Upper lobe of left lung (tissue), 6 donors: ENCODE measurements at regions not wholly inside any gene's neighbourhood (a gene's known extent, or its start where the extent isn't known, plus 50 kb on each side); places are given as distances from the start of the nearest gene placed in this dataset.

ENCODE experiments used
- ATAC-seq, 2 donors: fragments of 200-7000 bp; cut with Tn5 transposase; one replicate each; pipeline ENCODE4 v1.9.1; 2022; ENCODE audit warnings: mild to moderate bottlenecking in 2 of 2, moderate library complexity in 2 of 2; ENCODE audit not compliant: low FRiP score in 2 of 2
- DNase-seq, 2 donors: peaks; one replicate each; pipeline ENCODE4 v3.0.0-alpha.2; 2019 to 2020
- H3K27ac ChIP-seq, 4 donors: fragments of 200-600 bp; sonication (generic); one replicate each; pipeline ENCODE4 v1.5.1; 2016 to 2019
- H3K27me3 ChIP-seq, 4 donors: fragments of 200-600 bp; sonication (generic); one replicate each; pipeline ENCODE4 v1.5.1; 2017 to 2019
- H3K36me3 ChIP-seq, 4 donors: fragments of 200-600 bp; sonication (generic); one replicate each; pipeline ENCODE4 v1.5.1; 2016 to 2019
- H3K4me1 ChIP-seq, 4 donors: fragments of 200-600 bp; sonication (generic); one replicate each; pipeline ENCODE4 v1.5.1; 2018 to 2019
- H3K4me3 ChIP-seq, 4 donors: fragments of 200-600 bp; sonication (generic); one replicate each; pipeline ENCODE4 v1.5.1; 2017 to 2019; ENCODE audit warnings: mild to moderate bottlenecking in 2 of 4, moderate library complexity in 1 of 4
- H3K9me3 ChIP-seq, 4 donors: fragments of 200-600 bp; sonication (generic); one replicate each; pipeline ENCODE4 v1.5.1; 2018 to 2019
- CTCF ChIP-seq, 6 experiments: fragments of 450-650 bp in 4 of 6; fragments of 200-600 bp in 2 of 6; sonication (generic) in 2 of 6; IDR thresholded peaks; one replicate each; pipeline ENCODE4 v1.5.1; 2016 to 2019; ENCODE audit warnings: antibody characterized with exemption in 6 of 6
- EP300 ChIP-seq, 4 donors: sonication (generic); formaldehyde crosslinking; IDR thresholded peaks; one replicate each; pipeline ENCODE4 v1.5.1; 2017; ENCODE audit warnings: antibody characterized with exemption in 4 of 4, control low read depth in 2 of 4
- POLR2A ChIP-seq, 4 donors: fragments of 450-650 bp; IDR thresholded peaks; one replicate each; pipeline ENCODE4 v1.5.1; 2016 to 2017; ENCODE audit warnings: antibody characterized with exemption in 4 of 4, mild to moderate bottlenecking in 2 of 4
- POLR2AphosphoS5 ChIP-seq, 2 donors: sonication (generic); formaldehyde crosslinking; IDR thresholded peaks; one replicate each; pipeline ENCODE4 v1.5.1; 2017; ENCODE audit warnings: antibody characterized with exemption in 2 of 2
- WGBS, 2 donors: methylation state at CpG; one replicate each; pipeline ENCODE4 v1.1.5; 2017 to 2018; 5-methylcytosine and 5-hydroxymethylcytosine counted together
- donor health status: DM: no; HTN: no; CAD: no; lungs with moderate emphysema.
- donor health status: DM: no; HTN: yes; CAD: no; lungs with severe emphysema.

DNA sequence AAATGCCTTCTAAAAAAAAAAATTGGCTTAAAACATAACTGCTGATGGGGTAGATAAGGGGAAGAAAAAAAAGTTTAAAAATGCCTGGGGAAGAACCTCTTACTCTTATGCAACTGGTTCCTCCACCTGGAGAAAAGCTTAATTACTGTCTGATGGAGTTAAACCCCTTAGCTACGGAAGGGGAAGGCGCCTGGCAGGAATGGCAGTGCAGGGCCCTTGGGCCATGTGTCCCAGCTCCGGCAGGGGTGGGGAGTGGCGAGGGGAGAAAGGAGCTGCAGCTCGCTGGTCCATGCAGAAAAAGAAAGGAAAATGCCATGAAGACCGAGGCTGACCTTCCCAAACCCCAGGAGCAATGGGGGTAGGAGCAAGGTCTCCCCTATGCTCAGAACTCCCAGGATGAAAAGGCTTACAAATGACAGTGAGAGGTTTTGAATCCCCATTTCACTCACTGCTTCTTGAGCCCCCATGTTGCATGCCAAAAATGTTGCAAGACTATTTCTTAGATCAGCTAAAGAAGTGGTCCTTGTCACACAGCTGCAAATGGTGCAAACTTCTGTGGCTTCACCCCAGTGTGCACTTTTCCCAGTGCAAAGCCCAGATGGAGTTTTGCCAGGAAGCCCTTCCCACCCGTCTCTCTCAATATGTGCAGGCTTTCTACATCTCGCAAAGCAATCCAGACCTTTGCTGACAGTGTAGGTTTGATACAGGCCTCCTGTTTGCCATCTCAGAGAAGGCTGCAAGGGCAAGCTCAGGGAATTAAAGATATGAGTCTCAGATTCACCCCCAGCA lies 204.8 kb upstream of the CT83 start:
- ATAC-seq (no peak), DNase-seq (no peak)
- Histone ChIP-seq H3K9me3 (no peaks in the 10 kb centered on the region), H3K27me3 (no peaks in the 10 kb centered on the region), H3K27ac (no peak overlapping the region), H3K36me3 (no peaks in the 10 kb centered on the region), H3K4me3 (no peak overlapping the region), H3K4me1 (no peaks in the 10 kb centered on the region)
- TF ChIP-seq POLR2AphosphoS5 (IDR thresholded peaks at IDR 0.05) (no peak), EP300 (IDR thresholded peaks at IDR 0.05) (no peak), CTCF (IDR thresholded peaks at IDR 0.05) (no peak), POLR2A (IDR thresholded peaks at IDR 0.05) (no peak)
- 40 to 70% methylated on average over 8 of the region's 8 CpGs for WGBS, 2 donors

DNA sequence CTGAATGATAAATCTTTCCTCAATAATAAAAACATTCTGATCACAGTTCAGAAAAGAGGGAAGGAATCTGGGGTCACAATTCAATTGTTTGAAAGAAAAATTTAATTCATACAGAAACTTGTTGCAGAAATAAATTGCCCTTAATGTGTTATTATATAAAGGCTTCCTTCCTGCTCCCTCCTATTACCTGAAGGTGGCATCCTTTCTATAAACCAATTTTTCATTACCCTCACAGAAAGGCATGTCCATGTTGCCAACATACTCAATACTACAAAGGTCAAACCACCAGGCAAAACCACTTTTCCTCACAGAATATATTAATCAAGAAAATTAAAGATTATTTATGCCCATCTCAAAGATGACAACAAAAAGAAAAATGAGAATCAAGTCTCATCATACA lies 194.3 kb upstream of the CT83 start:
- H3K9me3 ChIP-seq = no peaks in the 10 kb centered on the region
- ATAC-seq (no peak), DNase-seq (no peak)
- no peaks in the 10 kb centered on the region for H3K36me3 ChIP-seq
- H3K4me1 ChIP-seq = no peaks in the 10 kb centered on the region
- no peak for TF ChIP-seq CTCF (IDR thresholded peaks at IDR 0.05)
- TF ChIP-seq EP300 (IDR thresholded peaks at IDR 0.05) = no peak
- no peak for TF ChIP-seq POLR2AphosphoS5 (IDR thresholded peaks at IDR 0.05)
- TF ChIP-seq POLR2A (IDR thresholded peaks at IDR 0.05) = no peak
- H3K27me3 ChIP-seq = no peaks in the 10 kb centered on the region
- H3K4me3 ChIP-seq = no peak overlapping the region
- H3K27ac ChIP-seq = no peak overlapping the region

GRCh38 chrX:116628464-116628863 lies 165.7 kb upstream of the CT83 start:
- 100% methylated on average over 1 of the region's 1 CpG; no CpG with 5 or more reads in 1 of the 2 donors for WGBS, 2 donors
- Histone ChIP-seq H3K4me1 (no peaks in the 10 kb centered on the region), H3K27ac (no peak overlapping the region), H3K4me3 (no peak overlapping the region), H3K36me3 (no peaks in the 10 kb centered on the region), H3K27me3 (no peaks in the 10 kb centered on the region), H3K9me3 (no peaks in the 10 kb centered on the region)
- DNase-seq (no peak), ATAC-seq (no peak)
- no peak for TF ChIP-seq POLR2AphosphoS5 (IDR thresholded peaks at IDR 0.05)
- TF ChIP-seq POLR2A (IDR thresholded peaks at IDR 0.05) = no peak
- TF ChIP-seq EP300 (IDR thresholded peaks at IDR 0.05) = no peak

- WGBS, 2 donors = 57 to 74% methylated on average over 1 of the region's 1 CpG
- Histone ChIP-seq H3K4me3 (no peak overlapping the region), H3K36me3 (no peaks in the 10 kb centered on the region), H3K27me3 (no peaks in the 10 kb centered on the region), H3K4me1 (no peaks in the 10 kb centered on the region), H3K27ac (no peak overlapping the region), H3K9me3 (no peaks in the 10 kb centered on the region)
- ATAC-seq (no peak), DNase-seq (no peak)
- TF ChIP-seq POLR2AphosphoS5 (IDR thresholded peaks at IDR 0.05) = no peak
- TF ChIP-seq CTCF (IDR thresholded peaks at IDR 0.05) = no peak
- TF ChIP-seq POLR2A (IDR thresholded peaks at IDR 0.05) = no peak
- TF ChIP-seq EP300 (IDR thresholded peaks at IDR 0.05) = no peak
Observed at GRCh38 chrX:116618546-116618945, 155.8 kb upstream of the CT83 start.

DNA sequence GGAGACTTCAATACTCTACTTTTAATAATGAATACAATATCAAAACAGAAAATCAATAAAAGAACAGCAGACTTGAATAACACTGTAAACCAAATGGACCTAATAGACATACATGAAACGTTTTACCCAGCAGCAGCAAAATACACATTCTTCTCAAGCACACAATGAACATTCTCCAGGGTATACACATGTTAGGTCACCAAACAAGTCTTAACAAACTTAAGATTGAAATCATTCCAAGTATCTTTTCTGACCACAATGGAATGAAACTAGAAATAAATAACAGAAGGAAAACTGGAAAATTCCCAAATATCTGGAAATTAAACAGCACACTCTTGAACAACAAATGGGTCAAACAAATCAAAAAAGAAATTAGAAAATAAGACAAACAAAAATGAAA lies 145.0 kb upstream of the CT83 start:
- ATAC-seq (no peak), DNase-seq (no peak)
- TF ChIP-seq POLR2A (IDR thresholded peaks at IDR 0.05) = no peak
- TF ChIP-seq CTCF (IDR thresholded peaks at IDR 0.05) = no peak
- no peak for TF ChIP-seq POLR2AphosphoS5 (IDR thresholded peaks at IDR 0.05)
- no peak for TF ChIP-seq EP300 (IDR thresholded peaks at IDR 0.05)
- Histone ChIP-seq H3K4me3 (no peak overlapping the region), H3K36me3 (no peaks in the 10 kb centered on the region), H3K9me3 (no peaks in the 10 kb centered on the region), H3K27ac (no peak overlapping the region), H3K27me3 (no peaks in the 10 kb centered on the region), H3K4me1 (no peaks in the 10 kb centered on the region)
- 5 to 13% methylated on average over 1 of the region's 1 CpG for WGBS, 2 donors
